COR-L47 (cell line): ENCODE measurements at regions not wholly inside any gene's neighbourhood (a gene's known extent, or its start where the extent isn't known, plus 50 kb on each side); places are given as distances from the start of the nearest gene placed in this dataset.
"Not testable (repeated sequence)": the region's sequence is repeated elsewhere in the genome, so short reads cannot be mapped to it uniquely, and the experiment has no call there.

Experiments used
- DNase-seq: peaks from one replicate; lab custom pipeline; 2025; lab: John Stamatoyannopoulos, UW

GRCh38 chr15:81723701-81724100, 322.1 kb downstream of the MEX3B start:
- no peak for DNase-seq

GRCh38 chr15:81723113-81723651, 322.6 kb downstream of the MEX3B start:
- DNase-seq = no peak

DNA sequence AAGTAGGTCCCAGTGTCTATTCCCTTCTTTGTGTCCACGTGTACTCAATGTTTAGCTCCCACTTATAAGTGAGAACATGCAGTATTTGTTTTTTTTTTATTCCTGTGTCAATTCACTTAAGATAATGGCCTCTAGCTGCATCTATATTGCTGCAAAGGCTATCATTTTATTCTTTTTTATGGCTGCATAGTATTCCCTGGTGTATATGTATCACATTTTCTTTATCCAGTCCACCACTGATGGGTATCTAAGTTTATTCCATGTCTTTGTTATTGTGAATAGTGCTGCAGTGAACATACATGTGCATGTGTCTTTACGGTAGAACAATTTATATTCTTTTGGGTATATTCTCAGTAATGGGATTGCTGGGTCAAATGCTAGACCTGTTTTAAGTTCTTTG, 329.4 kb downstream of the MEX3B start:
- DNase-seq = not testable (repeated sequence)

DNA sequence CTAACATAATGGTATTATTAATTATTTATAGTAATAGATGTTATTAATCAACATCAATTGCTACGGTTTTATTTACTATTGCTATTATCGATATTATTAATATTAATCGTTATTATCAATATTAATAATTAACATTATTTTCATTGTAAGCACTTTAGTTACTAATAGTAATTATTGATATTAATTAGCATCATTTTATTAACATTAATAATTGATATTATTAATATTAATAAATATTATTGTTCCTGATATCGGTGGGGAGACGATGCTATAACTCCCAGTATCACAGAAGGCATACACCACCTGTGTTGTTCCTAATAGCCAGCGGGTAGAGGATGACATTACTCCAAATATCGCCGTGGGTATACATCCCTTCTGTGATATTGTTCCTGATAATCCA, 335.5 kb downstream of the MEX3B start:
- no peak for DNase-seq

DNA sequence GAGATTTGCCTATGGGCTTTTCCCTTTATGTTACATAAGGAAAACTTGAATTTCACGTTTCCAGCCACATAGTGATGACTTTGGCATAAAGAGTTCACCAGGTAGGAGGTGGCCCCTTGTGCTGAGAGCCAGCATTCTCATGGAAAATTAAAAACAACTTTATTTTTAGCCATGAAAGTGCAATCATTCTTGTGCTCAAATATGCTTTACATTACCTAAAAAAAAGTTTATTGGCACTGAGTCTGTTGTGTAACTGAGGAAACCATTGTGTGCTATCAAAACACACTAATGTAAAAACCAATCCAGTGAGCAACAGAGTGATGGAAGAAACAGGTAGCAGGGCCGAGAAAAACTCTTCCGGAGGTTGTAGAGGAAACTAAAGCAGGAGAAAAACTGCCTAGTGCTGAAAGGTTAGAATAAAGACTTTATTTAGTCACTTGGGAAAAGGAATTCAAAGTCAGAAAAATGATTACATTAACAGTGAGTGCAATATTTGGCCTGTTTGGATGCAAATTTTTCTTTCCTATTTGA, 332.9 kb upstream of the TMC3 start:
- not testable (repeated sequence) for DNase-seq

- not testable (repeated sequence) for DNase-seq
These were observed 331.7 kb upstream of the TMC3 start for GRCh38 chr15:81705727-81706126.

DNA sequence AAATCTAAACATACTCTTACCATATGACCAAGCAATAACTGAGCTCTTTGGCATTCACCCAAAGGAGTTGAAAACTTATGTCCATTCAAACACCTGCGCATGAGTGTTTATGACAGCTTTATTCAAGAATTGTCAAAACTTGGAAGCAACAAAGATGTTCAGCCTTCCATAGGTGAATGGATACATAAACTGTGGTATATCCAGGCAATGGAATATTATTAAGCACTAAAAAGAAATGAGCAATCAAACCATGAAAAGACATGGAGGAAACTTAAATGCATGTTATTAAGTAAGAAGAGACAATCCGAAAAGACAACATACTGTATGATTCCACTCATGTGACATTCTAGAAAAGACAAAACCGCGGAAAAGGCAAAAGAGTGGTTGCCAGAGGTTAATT, 312.0 kb upstream of the TMC3 start:
- no peak for DNase-seq

GRCh38 chr15:81685237-81685636, 311.2 kb upstream of the TMC3 start:
- no peak for DNase-seq

DNA sequence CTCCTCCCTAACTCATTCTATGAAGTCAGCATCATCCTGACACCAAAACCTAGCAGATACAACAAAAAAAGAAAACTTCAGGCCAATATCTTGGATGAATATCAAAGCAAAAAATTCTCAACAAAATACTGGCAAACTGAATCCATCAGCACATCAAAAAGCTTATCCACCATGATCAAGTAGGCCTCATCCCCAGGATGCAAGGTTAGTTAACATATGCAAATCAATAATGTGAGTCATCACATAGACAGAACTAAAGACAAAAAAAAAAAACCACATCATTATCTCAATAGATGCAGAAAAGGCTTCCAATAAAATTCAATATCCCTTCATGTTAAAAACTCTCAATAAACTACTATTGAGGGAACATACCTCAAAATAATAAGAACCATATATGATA, 306.8 kb upstream of the TMC3 start:
- DNase-seq = no peak

DNA sequence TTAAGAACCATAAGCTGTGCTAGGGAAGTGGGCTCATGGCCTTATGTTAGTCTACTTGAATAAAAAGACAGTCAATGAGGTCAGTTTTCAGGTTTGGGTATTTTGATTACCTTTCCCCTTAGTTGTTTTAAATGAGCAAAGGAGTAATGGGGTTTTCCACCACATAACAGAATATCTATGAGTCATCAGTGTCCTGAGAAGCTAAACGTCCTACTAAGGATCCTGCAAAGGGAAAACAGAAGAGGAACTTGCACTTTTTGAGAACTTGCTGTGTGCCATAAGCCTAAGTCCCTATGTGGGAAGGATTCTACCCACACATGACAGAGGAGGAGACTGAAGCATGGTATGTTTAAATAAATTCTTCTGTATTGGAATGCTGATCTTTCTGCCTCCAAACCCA, 292.8 kb upstream of the TMC3 start:
- no peak for DNase-seq

DNA sequence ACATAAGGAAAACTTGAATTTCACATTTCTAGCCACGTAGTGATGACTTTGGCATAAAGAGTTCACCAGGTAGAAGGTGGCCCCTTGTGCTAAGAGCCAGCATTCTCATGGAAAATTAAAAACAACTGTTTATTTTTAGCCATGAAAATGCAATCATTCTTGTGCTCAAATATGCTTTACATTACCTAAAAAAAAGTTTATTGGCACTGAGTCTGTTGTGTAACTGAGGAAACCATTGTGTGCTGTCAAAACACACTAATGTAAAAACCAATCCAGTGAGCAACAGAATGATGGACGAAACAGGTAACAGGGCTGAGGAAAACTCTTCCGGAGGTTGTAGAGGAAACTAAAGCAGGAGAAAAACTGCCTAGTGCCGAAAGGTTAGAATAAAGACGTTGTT, 287.0 kb upstream of the TMC3 start:
- DNase-seq = no peak

DNA sequence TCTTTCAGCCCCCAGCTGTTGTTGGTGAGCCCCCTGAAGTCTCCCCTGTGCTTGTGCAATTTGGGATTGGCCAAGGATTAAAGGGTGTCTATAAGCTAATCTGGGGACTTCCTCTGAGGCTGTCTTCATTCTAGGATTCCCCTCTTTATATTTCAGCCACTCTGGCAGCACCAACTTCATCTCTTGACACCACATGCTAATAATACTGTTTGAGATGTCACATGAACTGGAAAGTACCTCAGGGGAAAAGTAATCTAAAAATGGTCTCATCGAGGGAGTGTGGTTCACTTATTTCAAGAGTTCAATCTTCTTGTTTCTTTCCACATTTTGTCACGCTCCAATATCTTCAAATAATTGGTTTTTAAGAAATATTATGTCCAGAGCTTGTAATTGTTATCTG, 279.2 kb upstream of the TMC3 start:
- DNase-seq = no peak

- DNase-seq = no peak
These were observed 271.5 kb upstream of the TMC3 start for GRCh38 chr15:81645470-81645869.

DNA sequence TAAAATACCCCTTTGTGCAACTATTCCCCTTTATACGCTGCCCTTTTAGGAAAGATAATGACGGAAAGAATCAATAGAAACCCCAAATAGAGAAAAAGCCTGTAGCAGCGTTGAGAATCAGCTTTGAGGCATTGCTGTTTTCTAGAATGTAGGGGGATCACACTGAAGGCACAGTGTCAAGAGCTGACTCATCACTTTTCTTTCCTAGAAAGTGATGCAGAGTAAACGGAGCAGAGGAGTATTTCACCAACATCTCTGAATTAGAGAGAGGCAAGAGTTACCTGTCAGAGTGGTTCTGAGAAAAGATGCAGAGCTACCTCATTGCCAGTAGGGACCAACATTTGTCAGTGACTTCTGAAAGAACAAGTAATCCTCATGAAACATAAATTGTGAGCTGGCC, 269.8 kb upstream of the TMC3 start:
- no peak for DNase-seq

GRCh38 chr15:81642451-81642990, 268.5 kb upstream of the TMC3 start:
- no peak for DNase-seq

DNA sequence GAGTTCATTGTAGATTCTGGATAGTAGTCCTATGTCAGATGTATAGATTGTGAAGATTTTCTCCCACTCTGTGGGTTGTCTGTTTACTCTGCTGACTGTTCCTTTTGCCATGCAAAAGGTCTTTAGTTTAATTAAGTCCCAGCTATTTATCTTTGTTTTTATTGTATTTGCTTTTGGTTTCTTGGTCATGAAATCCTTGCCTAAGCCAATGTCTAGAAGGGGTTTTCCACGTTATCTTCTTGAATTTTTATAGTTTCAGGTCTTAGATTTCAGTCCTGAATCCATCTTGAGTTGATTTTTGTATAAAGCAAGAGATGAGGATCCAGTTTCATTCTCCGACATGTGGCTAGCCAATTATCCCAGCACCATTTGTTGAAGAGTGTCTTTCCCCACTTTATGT, 262.1 kb upstream of the TMC3 start:
- not testable (repeated sequence) for DNase-seq

GRCh38 chr15:81633889-81634288, 259.9 kb upstream of the TMC3 start:
- DNase-seq = no peak

DNA sequence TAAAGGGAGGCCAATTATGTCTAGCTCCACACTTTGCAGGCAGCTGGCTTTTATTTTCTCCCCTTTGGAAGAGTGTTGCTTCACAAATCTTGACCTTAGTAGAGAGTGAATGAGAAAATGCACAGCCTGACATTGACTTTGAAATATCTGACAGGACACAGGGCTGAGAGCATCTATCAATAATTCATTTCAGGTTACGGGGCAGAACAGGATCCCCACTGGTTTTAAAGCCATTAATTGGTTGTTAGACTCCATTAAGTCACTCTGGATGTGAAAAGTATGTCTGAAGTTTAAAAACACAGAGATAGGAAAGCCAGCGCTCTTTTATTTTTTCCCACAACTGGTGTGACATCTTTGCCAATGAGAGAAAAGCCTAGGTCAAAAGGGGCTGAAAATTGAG, 251.9 kb upstream of the TMC3 start:
- DNase-seq = no peak

DNA sequence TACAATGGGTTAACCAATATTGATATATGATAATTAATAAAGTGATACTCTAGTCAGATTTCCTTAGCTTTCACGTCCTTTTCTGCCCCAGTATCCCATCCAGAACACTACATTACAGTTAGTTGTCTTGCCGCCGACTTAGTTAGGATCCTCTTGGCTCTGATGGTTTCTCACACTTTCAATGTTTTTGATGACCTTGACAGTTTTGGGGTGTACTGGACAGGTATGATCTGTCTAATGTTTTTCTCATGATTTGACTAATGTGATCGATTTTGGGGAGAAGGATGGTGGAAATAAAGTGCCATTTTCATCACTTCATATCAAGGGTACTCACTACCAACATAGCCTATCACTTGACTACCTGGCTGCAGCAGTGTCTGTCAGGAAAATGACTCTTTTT, 245.0 kb upstream of the TMC3 start:
- DNase-seq = no peak

DNA sequence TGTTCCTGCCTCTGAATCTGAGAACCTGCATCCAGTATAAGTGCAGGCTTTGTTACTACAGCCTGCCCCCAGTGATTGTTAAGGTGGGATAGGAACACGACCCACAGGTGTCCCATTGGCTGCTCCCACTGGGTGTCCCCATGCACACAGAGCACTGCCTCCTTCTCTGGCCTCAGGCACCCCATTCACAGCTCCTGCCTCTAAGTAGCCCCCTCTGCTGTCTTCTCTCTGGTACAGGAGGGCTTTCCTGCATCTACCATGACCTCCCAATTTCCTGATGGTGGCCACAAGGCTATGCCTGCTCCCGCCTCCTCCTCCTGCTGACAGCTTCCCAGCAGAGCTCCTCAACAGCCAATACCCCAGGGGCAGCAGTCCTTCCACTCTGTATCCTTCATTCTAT, 238.6 kb upstream of the TMC3 start:
- DNase-seq = no peak

- no peak for DNase-seq
These were observed 237.7 kb upstream of the TMC3 start for GRCh38 chr15:81611679-81612078.

DNA sequence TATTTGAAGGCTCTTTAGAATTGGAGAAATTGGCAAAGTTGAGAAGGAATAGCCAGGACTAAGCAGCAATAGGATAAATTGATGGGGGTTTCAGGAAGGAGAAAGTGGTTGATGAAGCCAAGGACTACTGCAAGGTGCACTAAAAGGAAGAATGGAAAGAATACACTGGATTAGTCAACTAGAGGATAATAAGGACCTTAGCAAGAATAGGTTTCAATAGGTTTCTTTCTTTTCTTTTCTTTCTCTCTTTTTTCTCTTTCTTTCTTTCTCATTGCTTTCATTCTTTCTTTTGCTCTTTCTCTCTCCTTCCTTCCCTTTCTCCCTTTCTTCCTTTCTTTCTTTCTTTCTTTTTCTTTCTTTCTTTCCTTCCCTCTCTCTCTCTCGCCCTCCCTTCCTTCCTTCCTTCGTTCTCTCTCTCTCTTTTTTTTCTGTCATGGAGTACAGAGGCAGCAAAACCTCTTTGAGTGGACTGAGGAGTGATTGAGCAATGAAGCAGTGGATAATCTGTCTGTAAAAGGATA, 234.4 kb upstream of the TMC3 start:
- DNase-seq = no peak

DNA sequence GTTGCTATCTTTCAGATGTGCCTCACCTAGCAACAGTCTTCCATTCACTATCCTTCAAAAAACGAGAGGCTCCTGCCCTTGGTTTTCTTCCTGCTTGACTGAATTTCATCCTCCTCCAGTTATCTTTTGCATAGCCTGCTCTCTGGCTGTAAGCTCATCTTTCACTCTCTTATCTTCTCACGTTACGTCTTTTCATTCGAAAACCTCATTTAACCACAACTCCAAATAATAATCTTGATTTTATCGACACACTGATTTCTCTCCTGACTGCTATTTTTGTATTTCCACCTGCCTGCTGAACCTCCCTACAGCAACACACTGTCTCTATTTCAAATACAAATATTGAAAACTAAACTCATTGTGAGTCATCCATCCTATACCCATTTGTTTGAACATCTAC, 230.7 kb upstream of the TMC3 start:
- DNase-seq = no peak
